AG04450 (cell line): ENCODE measurements at regions not wholly inside any gene's neighbourhood (a gene's known extent, or its start where the extent isn't known, plus 50 kb on each side); places are given as distances from the start of the nearest gene placed in this dataset.

ENCODE experiments used
- CTCF ChIA-PET: fragments of 300-600, 350-600 bp; formaldehyde crosslinking; extraction: SDS; loops from one replicate; lab custom pipeline; 2022; ENCODE audit warnings: antibody characterized with exemption, inconsistent platforms; lab: Charles Lee
- POLR2A ChIA-PET: fragments of 350-600 bp; formaldehyde crosslinking; extraction: SDS; loops from one replicate; lab custom pipeline; 2021; ENCODE audit warnings: antibody characterized with exemption, inconsistent platforms; lab: Yijun Ruan, JAX
- DNase-seq: peaks from one replicate; pipeline ENCODE4 v3.0.0-alpha.2; 2011; ENCODE audit warnings: low read depth, low spot score
- H3K27ac ChIP-seq: one replicate; pipeline ENCODE4 v1.5.1; 2012; ENCODE audit warnings: low read depth, low read length, control low read depth
- H3K27me3 ChIP-seq: one replicate; pipeline ENCODE4 v1.6.0; 2012; ENCODE audit warnings: low read length; ENCODE audit not compliant: control insufficient read depth, insufficient read depth
- H3K4me3 ChIP-seq: 2 replicates; pipeline ENCODE4 v1.5.1; 2011; ENCODE audit warnings: mild to moderate bottlenecking, low read depth, low read length, control low read depth
- H3K9me3 ChIP-seq: 2 replicates; pipeline ENCODE4 v1.5.1; 2012; ENCODE audit warnings: low read length; ENCODE audit not compliant: control insufficient read depth, insufficient read depth
- CTCF ChIP-seq: IDR thresholded peaks from 2 replicates; pipeline ENCODE4 v1.5.1; 2011; ENCODE audit warnings: low read depth, low read length, control low read depth, inconsistent platforms

GRCh38 chr12:46530373-46531056, 157.9 kb upstream of the SLC38A2 start:
- Histone ChIP-seq H3K4me3 (no peak overlapping the region), H3K27me3 (no peaks in the 10 kb centered on the region), H3K9me3 (peaks cover 20% of the 10 kb centered on the region), H3K27ac (no peak overlapping the region)
- ChIA-PET POLR2A (no interaction called here), CTCF (no interaction called here)
- TF ChIP-seq CTCF = no peak
- DNase-seq = no peak

- peaks cover 12% of the 10 kb centered on the region for H3K9me3 ChIP-seq
- H3K27ac ChIP-seq = no peak overlapping the region
- TF ChIP-seq CTCF = no peak
- DNase-seq = no peak
- ChIA-PET CTCF (interaction anchor here (1.4 kb wide), 1 partner anchor 135 kb away, joined by 3 read pairs; no protein-coding TSS in a partner anchor), POLR2A (no interaction called here)
- H3K4me3 ChIP-seq = no peak overlapping the region
- no peaks in the 10 kb centered on the region for H3K27me3 ChIP-seq
Observed at GRCh38 chr12:46526233-46526632, 153.7 kb upstream of the SLC38A2 start.

DNA sequence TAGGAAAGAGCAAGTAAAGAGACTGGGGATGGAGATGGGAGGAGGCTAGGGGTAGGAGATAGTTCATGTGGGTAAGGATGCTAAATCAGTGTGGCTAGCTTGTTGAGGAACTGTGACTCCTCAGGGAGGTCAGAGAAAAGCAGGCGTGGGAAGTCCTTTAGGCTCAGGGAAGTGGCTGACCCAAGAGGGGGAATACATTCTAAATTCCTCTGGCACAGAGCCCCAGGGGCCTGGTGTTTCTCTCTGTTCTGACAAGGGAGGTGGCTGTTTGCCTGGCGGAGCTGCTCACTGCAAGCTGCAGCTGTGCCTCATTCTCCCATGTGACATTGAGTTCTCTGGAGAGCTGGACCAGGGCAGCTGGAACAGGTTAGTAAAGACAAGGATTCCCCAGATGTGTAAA, 152.2 kb upstream of the SLC38A2 start:
- CTCF ChIA-PET = interaction anchor here (0.9 to 2.2 kb wide), 3 partner anchors 14 to 137 kb away, joined by 3 to 8 read pairs (median 7); no protein-coding TSS in a partner anchor
- Histone ChIP-seq H3K27me3 (no peaks in the 10 kb centered on the region), H3K4me3 (peak overlapping the region; percentile 54), H3K9me3 (no peaks in the 10 kb centered on the region), H3K27ac (peak overlapping the region; percentile 97)
- POLR2A ChIA-PET = interaction anchor here (0.7 to 2.2 kb wide), 14 partner anchors 22 to 158 kb away, joined by 3 to 16 read pairs (median 6); partner anchors contain the start of gene SLC38A2
- peak; percentile 78 for DNase-seq
- no peak for TF ChIP-seq CTCF

- Histone ChIP-seq H3K27ac (peak overlapping the region; percentile 97), H3K27me3 (no peaks in the 10 kb centered on the region), H3K9me3 (no peaks in the 10 kb centered on the region), H3K4me3 (peak overlapping the region; percentile 54)
- DNase-seq = peak; percentile 92
- ChIA-PET POLR2A (interaction anchor here (0.6 to 2.2 kb wide), 23 partner anchors 23 to 167 kb away, joined by 3 to 16 read pairs (median 6); partner anchors contain the start of gene SLC38A2), CTCF (interaction anchor here (1.3 to 2.2 kb wide), 3 partner anchors 23 to 150 kb away, joined by 3 to 8 read pairs (median 7); no protein-coding TSS in a partner anchor)
- no peak for TF ChIP-seq CTCF
Observed at GRCh38 chr12:46523863-46524770, 151.5 kb upstream of the SLC38A2 start.
